HL-60 (cell line): ENCODE measurements at regions not wholly inside any gene's neighbourhood (a gene's known extent, or its start where the extent isn't known, plus 50 kb on each side); places are given as distances from the start of the nearest gene placed in this dataset.

Experiments used
- CTCF ChIP-seq: IDR thresholded peaks from one replicate; pipeline ENCODE4 v1.5.1; 2011; ENCODE audit warnings: low read length, control low read depth, inconsistent platforms; ENCODE audit not compliant: insufficient read depth
- GABPA ChIP-seq: IDR thresholded peaks from 2 replicates; pipeline ENCODE4 v1.6.1; 2012; ENCODE audit warnings: low read depth
- POLR2AphosphoS5 ChIP-seq: IDR thresholded peaks from 2 replicates; pipeline ENCODE4 v1.6.1; 2012; ENCODE audit warnings: low read depth
- REST ChIP-seq: IDR thresholded peaks from 2 replicates; pipeline ENCODE4 v1.6.1; 2012; ENCODE audit warnings: low read depth; ENCODE audit not compliant: insufficient replicate concordance
- SPI1 ChIP-seq: IDR thresholded peaks from 2 replicates; pipeline ENCODE4 v1.6.1; 2012; ENCODE audit warnings: low read depth, mild to moderate bottlenecking, borderline replicate concordance

DNA sequence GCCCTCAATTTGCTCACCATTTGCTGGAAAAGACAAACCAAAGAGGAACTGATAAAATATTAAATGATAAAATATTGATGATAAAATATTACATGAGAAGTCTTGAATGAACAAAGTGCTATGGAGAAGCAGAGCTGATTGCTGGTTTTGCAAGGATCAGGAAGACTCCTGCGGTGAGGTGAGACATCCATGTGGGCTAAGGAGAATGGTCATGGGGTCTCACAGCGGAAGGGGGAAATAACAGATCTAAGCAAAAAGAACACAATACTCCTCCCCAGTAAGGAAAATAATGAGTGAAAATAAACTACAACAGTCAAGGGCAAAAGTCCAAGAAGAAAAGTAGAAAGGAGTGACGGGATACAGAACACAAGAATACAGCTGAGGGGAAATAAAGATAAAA is 146.8 kb downstream of the LURAP1L start:
- no peak for TF ChIP-seq CTCF
- TF ChIP-seq GABPA: no peak
- no peak for TF ChIP-seq SPI1
- TF ChIP-seq POLR2AphosphoS5: no peak
- no peak for TF ChIP-seq REST
